GM19023 (cell line): ENCODE measurements at regions not wholly inside any gene's neighbourhood (a gene's known extent, or its start where the extent isn't known, plus 50 kb on each side); places are given as distances from the start of the nearest gene placed in this dataset.

Experiments used
- ATAC-seq: cut with Tn5 transposase; IDR thresholded peaks from one replicate; pipeline ENCODE4 v1.9.1; 2021; ENCODE audit warnings: mild to moderate bottlenecking, moderate library complexity; ENCODE audit not compliant: unreplicated experiment

DNA sequence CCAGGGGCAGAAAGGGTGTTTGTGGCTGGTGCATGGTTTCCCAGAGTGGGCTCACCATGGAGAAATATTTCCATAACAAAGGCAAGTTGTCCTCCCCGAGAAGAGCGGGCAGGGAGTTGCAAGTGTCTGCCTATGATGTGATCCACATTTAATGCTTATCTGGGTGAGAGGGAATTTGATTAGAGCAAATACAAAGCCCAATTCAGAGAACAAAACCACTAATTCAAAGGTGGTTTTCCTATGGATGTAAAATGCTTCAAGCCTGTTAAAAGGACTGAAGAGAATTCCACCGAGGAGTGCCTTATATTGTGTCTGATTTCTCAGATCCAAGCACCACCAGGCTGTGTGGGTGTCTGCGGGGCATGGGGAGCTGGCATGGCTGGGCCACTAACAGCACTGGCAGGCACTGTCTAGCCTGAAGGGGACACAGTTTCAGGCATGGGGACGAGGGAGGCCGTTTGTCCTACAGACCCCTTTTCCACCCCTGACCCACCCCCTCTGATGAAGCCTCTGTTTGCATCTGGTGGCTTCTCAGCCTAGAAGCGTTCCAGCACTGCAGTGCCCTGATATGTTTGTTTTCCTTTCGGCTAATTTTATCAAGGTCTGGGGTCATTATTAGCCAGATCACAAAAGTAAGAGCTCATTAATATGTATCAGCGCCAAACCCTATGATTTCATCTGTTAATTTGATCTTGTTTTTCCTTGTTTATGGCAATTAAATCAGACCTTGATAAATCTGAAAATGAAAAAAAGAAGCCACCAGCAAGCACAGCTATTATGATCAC is 357.3 kb downstream of the HRH4 start:
- ATAC-seq, result no peak

DNA sequence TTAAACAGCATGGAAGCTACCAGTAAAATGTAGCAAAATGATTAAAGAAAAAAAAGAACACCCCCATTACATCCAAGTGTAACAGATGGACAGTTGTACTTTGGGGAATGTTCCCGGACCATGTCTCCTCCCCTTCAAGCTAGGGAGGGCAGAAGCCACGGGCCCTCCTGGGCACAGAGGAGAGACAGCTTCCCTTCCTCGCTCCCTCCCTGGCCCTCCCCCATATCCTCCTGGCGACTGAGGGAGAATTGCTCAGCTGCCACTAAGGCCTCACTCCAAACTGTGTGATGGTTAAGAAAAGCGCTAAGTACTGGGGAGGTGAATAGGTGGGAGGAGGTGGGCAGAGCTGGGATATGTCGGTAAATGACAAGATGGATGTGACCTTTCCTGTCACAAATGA is 358.0 kb downstream of the HRH4 start:
- no peak for ATAC-seq

GRCh38 chr18:24819141-24819890 is 358.9 kb downstream of the HRH4 start:
- no peak for ATAC-seq

DNA sequence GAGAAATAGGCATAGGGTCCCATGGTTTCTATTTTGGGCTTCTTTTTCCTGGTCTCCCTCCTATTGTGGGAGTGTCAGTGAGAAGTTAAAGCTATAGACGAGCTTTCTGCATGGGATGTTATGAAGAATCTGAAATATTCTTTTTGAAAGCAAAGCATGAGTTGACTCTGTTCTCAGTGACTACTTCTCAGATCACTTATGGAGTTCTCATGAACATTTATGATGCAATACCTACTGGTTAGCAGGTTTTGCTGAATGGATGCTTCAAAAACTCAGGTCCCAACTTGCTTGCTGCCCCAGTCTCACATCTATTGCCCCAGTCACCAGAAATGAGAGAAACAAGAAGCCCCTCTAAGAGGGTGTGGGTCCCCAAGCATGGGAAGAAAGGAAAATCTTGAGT is 365.0 kb downstream of the HRH4 start:
- no peak for ATAC-seq

- ATAC-seq, result no peak
Measured at GRCh38 chr18:24826605-24827004, 366.2 kb downstream of the HRH4 start.

DNA sequence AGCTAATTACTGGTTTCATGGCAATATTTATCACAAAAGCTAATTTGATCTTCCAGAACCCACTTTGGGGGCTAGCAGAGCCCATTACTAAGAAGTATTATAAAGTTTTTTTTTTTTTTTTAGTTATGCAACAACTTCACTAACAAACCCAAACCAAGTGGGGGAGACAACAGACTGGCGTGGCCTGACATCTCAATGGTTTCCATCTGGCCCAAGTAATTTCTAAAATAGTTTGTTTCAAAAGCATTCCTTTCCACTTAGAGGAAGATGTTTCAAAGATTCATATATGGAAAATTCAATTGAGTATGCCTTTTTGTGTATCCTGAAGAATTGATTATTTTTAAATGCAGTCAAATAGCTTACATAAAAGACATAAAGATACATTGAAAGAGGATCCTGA is 367.1 kb downstream of the HRH4 start:
- no peak for ATAC-seq

- ATAC-seq, result no peak
Measured at GRCh38 chr18:24831081-24831480, 370.6 kb downstream of the HRH4 start.

GRCh38 chr18:24831871-24832665 is 371.6 kb downstream of the HRH4 start:
- ATAC-seq, result no peak

DNA sequence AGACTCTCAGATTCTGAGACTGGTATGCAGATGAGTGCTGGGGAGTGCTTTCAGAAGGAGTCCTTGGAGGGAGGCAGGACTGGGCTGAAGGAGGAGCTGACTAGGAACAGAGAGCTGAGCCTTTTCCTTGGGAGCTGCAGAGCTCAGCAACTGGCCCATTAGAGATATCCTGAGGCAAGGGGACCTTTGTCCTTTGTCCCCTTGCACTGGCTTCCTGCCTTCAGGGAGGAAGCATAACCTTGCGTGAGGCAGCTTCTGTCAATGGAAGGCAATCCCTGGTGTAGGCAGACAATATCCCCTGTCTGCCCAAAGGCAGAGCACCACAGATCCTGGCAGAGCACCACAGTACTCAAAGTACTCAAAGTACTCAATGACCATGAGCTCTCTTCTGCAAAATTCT is 375.3 kb downstream of the HRH4 start:
- no peak for ATAC-seq

GRCh38 chr18:24837066-24837465 is 376.6 kb downstream of the HRH4 start:
- no peak for ATAC-seq

- no peak for ATAC-seq
Measured at GRCh38 chr18:24840051-24840450, 379.6 kb downstream of the HRH4 start.

DNA sequence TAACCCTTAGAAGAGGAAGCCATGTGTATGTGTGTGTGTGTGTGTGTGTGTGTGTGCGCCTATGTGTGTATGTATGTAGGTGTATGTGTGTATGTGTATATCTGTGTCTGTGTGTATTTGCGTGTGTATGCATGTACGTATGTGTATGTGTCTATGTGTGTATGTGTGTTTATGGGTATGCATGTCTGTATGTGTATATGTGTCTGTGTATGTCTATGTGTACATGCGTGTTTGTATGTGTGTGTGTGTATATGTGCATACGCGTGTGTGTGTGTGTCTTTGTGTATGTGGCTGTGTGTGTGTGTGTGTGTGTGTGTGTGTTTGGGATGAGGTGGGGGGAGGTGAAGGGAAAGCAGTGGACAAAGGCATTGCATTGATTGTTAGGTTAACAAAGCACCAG is 380.2 kb downstream of the HRH4 start:
- ATAC-seq, result no peak

GRCh38 chr18:24841536-24841935 is 381.1 kb downstream of the HRH4 start:
- ATAC-seq, result no peak

GRCh38 chr18:24843123-24843522 is 382.7 kb downstream of the HRH4 start:
- ATAC-seq, result no peak

- ATAC-seq, result no peak
Measured at GRCh38 chr18:24846138-24846537, 385.7 kb downstream of the HRH4 start.

- no peak for ATAC-seq
Measured at GRCh38 chr18:24850532-24850931, 390.1 kb downstream of the HRH4 start.

DNA sequence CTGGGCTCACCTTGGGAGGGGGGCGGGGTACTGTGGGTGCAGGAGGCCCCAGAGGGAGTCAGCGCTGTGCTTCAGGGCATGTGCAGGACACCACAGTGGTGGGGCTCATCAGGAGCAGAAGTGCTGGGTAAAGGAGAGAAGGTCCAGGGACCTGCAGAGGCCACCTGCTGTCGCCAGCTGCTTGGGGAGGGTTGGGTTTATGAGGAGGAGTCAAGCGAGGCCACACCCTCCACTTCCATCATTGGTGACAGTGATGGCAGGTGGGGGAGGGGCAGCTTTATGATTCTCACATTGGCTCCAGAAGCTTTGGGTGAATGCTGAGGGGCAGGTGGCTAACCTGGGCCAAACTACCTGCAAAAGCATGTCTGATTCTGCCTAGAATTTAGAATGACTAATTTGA is 392.6 kb downstream of the HRH4 start:
- no peak for ATAC-seq

GRCh38 chr18:24860978-24861680 is 400.7 kb downstream of the HRH4 start:
- ATAC-seq, result no peak

DNA sequence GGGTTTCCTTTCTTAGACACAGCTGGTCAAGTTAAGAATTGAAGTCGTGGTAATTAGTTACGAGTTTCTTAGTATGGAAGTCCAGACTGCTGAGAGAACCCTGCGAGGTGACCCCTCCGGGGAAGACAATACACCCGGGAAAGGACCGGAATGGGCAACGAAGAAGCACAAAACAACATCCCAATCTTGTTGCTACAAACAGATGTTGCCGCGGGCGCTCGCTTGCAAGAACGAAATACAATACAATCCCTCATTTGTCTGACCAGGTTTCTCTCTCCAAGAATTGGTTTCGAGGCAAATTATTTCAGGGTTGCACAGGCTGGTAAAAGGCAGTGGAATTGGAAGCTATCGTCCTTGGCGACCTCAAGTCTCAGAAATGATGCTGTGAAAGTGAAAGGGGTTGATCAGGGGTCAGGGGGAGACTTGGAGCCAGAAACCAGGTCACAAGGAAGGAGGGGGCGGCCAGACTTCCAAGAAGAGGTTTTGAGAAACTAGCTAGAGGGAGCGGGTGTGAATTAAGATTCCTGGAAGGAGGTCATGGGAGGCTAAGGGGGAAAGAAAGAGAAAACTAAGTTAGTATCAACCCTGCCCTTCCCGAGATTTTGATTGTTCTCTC is 401.9 kb downstream of the HRH4 start:
- ATAC-seq, result no peak

- no peak for ATAC-seq
Measured at GRCh38 chr18:24868311-24868710, 407.9 kb downstream of the HRH4 start.
